ENCODE measurements at regions not wholly inside any gene's neighbourhood (a gene's known extent, or its start where the extent isn't known, plus 50 kb on each side); places are given as distances from the start of the nearest gene placed in this dataset.

- Histone ChIP-seq H3K9ac (ENCODE audit: low read depth in 2 of 2, low read length in 2 of 2) (no peak overlapping the region), H3K4me3 (no peak overlapping the region), H3K4me1 (no peaks in the 10 kb centered on the region), H3K36me3 (no peaks in the 10 kb centered on the region), H3K27me3 (no peaks in the 10 kb centered on the region), H3K27ac (no peak overlapping the region), H3K9me3 (no peaks in the 10 kb centered on the region)
- intact Hi-C loops (cut with DNase I) = no loop called here
- no peak for TF ChIP-seq CTCF (IDR thresholded peaks at IDR 0.05)
- no peak for DNase-seq
Measured at GRCh38 chr4:96602661-96603060, 762.8 kb downstream of the PDHA2 start.

GRCh38 chr4:96603641-96604040 lies 763.7 kb downstream of the PDHA2 start:
- no peaks in the 10 kb centered on the region for H3K27me3 ChIP-seq
- intact Hi-C loops (cut with DNase I) = no loop called here
- H3K36me3 ChIP-seq = no peaks in the 10 kb centered on the region
- H3K4me3 ChIP-seq = no peak overlapping the region
- no peaks in the 10 kb centered on the region for H3K9me3 ChIP-seq
- DNase-seq = no peak
- no peak for TF ChIP-seq CTCF (IDR thresholded peaks at IDR 0.05)
- no peak overlapping the region for H3K9ac ChIP-seq (ENCODE audit: low read depth in 2 of 2, low read length in 2 of 2)
- H3K27ac ChIP-seq = no peak overlapping the region
- no peaks in the 10 kb centered on the region for H3K4me1 ChIP-seq

GRCh38 chr4:96606451-96606850 lies 766.6 kb downstream of the PDHA2 start:
- H3K4me1 ChIP-seq = no peaks in the 10 kb centered on the region
- intact Hi-C loops (cut with DNase I) = no loop called here
- H3K27me3 ChIP-seq = no peaks in the 10 kb centered on the region
- no peaks in the 10 kb centered on the region for H3K36me3 ChIP-seq
- DNase-seq = no peak
- H3K9me3 ChIP-seq = no peaks in the 10 kb centered on the region
- no peak for TF ChIP-seq CTCF (IDR thresholded peaks at IDR 0.05)
- H3K4me3 ChIP-seq = no peak overlapping the region
- H3K9ac ChIP-seq (ENCODE audit: low read depth in 2 of 2, low read length in 2 of 2) = no peak overlapping the region
- no peak overlapping the region for H3K27ac ChIP-seq

GRCh38 chr4:96626023-96626422 lies 786.1 kb downstream of the PDHA2 start:
- TF ChIP-seq CTCF (IDR thresholded peaks at IDR 0.05) = no peak
- no peak overlapping the region for H3K27ac ChIP-seq
- intact Hi-C loops (cut with DNase I) = no loop called here
- H3K4me3 ChIP-seq = no peak overlapping the region
- H3K27me3 ChIP-seq = no peaks in the 10 kb centered on the region
- no peak overlapping the region for H3K9ac ChIP-seq (ENCODE audit: low read depth in 2 of 2, low read length in 2 of 2)
- H3K36me3 ChIP-seq = no peaks in the 10 kb centered on the region
- H3K9me3 ChIP-seq = no peaks in the 10 kb centered on the region
- no peak for DNase-seq
- no peaks in the 10 kb centered on the region for H3K4me1 ChIP-seq

GRCh38 chr4:96630839-96631238 lies 790.9 kb downstream of the PDHA2 start:
- Histone ChIP-seq H3K4me3 (no peak overlapping the region), H3K4me1 (no peaks in the 10 kb centered on the region), H3K27ac (no peak overlapping the region), H3K9ac (ENCODE audit: low read depth in 2 of 2, low read length in 2 of 2) (no peak overlapping the region), H3K27me3 (no peaks in the 10 kb centered on the region), H3K36me3 (no peaks in the 10 kb centered on the region), H3K9me3 (no peaks in the 10 kb centered on the region)
- no peak for TF ChIP-seq CTCF (IDR thresholded peaks at IDR 0.05)
- intact Hi-C loops (cut with DNase I) = no loop called here
- DNase-seq = no peak

- DNase-seq = no peak
- TF ChIP-seq CTCF (IDR thresholded peaks at IDR 0.05) = no peak
- H3K27ac ChIP-seq = no peak overlapping the region
- H3K9ac ChIP-seq (ENCODE audit: low read depth in 2 of 2, low read length in 2 of 2) = no peak overlapping the region
- H3K4me1 ChIP-seq = no peaks in the 10 kb centered on the region
- intact Hi-C loops (cut with DNase I) = no loop called here
- H3K9me3 ChIP-seq = no peaks in the 10 kb centered on the region
- H3K27me3 ChIP-seq = no peaks in the 10 kb centered on the region
- no peak overlapping the region for H3K4me3 ChIP-seq
- H3K36me3 ChIP-seq = no peaks in the 10 kb centered on the region
Measured at GRCh38 chr4:96637971-96638412, 798.1 kb downstream of the PDHA2 start.
